ENCODE measurements at regions not wholly inside any gene's neighbourhood (a gene's known extent, or its start where the extent isn't known, plus 50 kb on each side); places are given as distances from the start of the nearest gene placed in this dataset.
A peak's percentile ranks its signal among the peaks of the same experiment; 100 is the strongest.

DNA sequence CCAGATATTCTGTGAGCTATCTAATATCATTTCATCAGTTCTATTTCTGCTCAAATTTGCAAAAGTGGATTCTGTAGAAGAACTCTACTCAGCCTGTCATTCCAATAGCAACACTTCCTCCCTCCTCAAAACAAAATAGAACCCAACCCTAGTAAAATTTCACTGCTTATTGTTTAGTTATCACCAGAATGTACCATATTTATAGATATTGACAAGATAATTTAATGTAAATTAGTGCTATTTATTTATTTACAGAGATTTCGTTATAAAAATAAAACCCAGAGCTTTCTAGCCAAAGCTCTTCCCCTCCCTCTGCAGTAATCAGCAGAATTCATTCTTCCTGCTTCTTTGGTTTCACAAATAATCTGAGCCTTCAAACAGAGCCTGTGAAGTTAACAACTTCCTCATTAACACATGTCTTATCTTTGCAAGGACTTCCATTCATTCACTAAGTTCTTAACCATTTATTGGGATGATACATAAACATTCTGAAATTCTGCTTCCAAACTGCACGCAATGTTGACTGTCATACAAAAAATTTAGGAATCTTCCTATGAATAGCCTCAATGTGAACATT lies 73.7 kb upstream of the PJA2 start:
- H3K4me3 Mint-ChIP-seq = no peak overlapping the region
- no peaks in the 10 kb centered on the region for H3K9me3 Mint-ChIP-seq
- H3K27ac Mint-ChIP-seq = no peak overlapping the region
- no peaks in the 10 kb centered on the region for H3K36me3 Mint-ChIP-seq (ENCODE audit: low read depth)
- no peaks in the 10 kb centered on the region for H3K4me1 Mint-ChIP-seq
- DNase-seq = no peak
- H3K27me3 Mint-ChIP-seq = peaks cover 4% of the 10 kb centered on the region
- no peak for ATAC-seq

DNA sequence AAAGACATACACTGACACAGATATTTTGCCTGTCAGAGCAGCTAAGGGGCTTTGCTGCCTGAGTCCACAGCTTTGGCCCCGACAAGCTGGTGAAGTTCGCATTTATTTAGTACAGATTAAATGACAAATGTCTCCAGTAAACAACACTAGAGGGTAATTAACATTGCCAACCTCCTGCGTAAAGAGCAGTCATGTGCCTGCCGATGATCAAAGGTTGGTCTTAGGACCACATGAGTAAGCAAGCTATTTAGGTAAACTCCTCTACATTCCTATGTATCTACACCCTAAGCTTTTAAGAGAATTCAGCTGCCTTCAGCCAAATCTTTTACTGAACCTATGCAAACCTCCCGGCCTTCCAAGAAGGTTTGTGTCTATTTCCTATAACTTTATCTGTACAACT lies 73.0 kb upstream of the PJA2 start:
- no peaks in the 10 kb centered on the region for H3K36me3 Mint-ChIP-seq (ENCODE audit: low read depth)
- ATAC-seq = no peak
- no peaks in the 10 kb centered on the region for H3K9me3 Mint-ChIP-seq
- H3K27me3 Mint-ChIP-seq = peaks cover 4% of the 10 kb centered on the region
- H3K4me1 Mint-ChIP-seq = no peaks in the 10 kb centered on the region
- H3K27ac Mint-ChIP-seq = no peak overlapping the region
- DNase-seq = no peak
- no peak overlapping the region for H3K4me3 Mint-ChIP-seq

DNA sequence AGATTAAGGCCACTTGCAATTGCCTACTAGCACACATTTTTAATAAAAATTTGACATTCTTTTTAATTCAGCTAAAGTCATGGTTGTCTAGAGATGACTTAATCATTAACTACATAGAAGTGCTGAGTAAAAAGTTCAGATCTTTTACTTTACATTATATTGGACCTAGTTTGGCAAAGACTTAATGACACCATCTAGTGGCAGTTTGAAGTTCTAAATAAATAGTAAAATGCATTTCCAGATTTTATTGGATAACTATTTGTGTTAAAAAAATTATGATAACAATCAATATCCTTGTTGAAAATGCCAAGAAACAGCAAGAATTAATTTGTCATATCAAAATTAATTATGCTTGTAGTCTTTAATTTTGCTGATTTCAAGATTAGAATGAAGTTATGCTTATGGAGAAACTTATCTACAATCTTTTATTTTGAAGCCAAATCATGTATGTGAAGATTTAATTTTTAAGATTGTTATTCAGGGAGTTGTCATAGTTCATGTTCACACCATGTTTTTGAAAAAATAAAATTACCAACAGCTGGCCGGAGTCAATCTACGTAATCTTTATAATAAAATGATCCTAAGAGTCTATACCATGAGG lies 69.6 kb upstream of the PJA2 start:
- no peak overlapping the region for H3K27ac Mint-ChIP-seq
- DNase-seq = no peak
- H3K36me3 Mint-ChIP-seq (ENCODE audit: low read depth) = no peaks in the 10 kb centered on the region
- ATAC-seq = no peak
- H3K9me3 Mint-ChIP-seq = no peaks in the 10 kb centered on the region
- H3K4me3 Mint-ChIP-seq = no peak overlapping the region
- peaks cover 2% of the 10 kb centered on the region for H3K27me3 Mint-ChIP-seq
- H3K4me1 Mint-ChIP-seq = no peaks in the 10 kb centered on the region

GRCh38 chr5:109478830-109479229 lies 69.1 kb upstream of the PJA2 start:
- no peaks in the 10 kb centered on the region for H3K9me3 Mint-ChIP-seq
- ATAC-seq (no peak), DNase-seq (no peak)
- no peak overlapping the region for H3K27ac Mint-ChIP-seq
- no peaks in the 10 kb centered on the region for H3K36me3 Mint-ChIP-seq (ENCODE audit: low read depth)
- H3K27me3 Mint-ChIP-seq = no peaks in the 10 kb centered on the region
- H3K4me3 Mint-ChIP-seq = no peak overlapping the region
- no peaks in the 10 kb centered on the region for H3K4me1 Mint-ChIP-seq

DNA sequence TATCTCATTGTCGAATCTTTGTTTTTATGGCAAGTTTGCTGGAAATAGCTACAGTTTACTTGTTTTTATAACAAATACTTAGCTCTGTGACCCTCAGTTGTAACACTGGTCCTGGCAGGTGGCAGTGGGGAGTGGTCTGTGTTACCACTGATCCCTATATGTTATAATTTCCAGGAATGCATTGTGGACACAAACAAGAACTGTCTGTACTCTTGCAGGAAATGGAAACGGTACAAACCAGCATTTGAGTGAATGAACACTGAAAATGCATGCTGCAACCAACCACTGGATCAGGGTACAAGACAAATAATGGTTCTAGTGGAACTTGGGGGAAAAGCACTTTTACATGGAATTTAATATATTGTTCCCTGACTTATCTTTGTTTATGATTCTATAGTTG lies 66.5 kb upstream of the PJA2 start:
- ATAC-seq = no peak
- H3K4me3 Mint-ChIP-seq = no peak overlapping the region
- no peaks in the 10 kb centered on the region for H3K9me3 Mint-ChIP-seq
- H3K4me1 Mint-ChIP-seq = no peaks in the 10 kb centered on the region
- no peak overlapping the region for H3K27ac Mint-ChIP-seq
- DNase-seq = no peak
- H3K36me3 Mint-ChIP-seq (ENCODE audit: low read depth) = no peaks in the 10 kb centered on the region
- no peaks in the 10 kb centered on the region for H3K27me3 Mint-ChIP-seq

- no peaks in the 10 kb centered on the region for H3K9me3 Mint-ChIP-seq
- no peak overlapping the region for H3K4me3 Mint-ChIP-seq
- H3K4me1 Mint-ChIP-seq = peaks cover 4% of the 10 kb centered on the region
- DNase-seq (no peak), ATAC-seq (no peak)
- no peak overlapping the region for H3K27ac Mint-ChIP-seq
- no peaks in the 10 kb centered on the region for H3K36me3 Mint-ChIP-seq (ENCODE audit: low read depth)
- no peaks in the 10 kb centered on the region for H3K27me3 Mint-ChIP-seq
These were observed 60.3 kb upstream of the PJA2 start for GRCh38 chr5:109469896-109470662.

GRCh38 chr5:109468737-109469420 lies 59.1 kb upstream of the PJA2 start:
- peak; percentile 82 for DNase-seq
- peak; percentile 76 for ATAC-seq
- Mint-ChIP-seq H3K4me3 (no peak overlapping the region), H3K27me3 (no peaks in the 10 kb centered on the region), H3K36me3 (ENCODE audit: low read depth) (no peaks in the 10 kb centered on the region), H3K27ac (no peak overlapping the region), H3K4me1 (peaks cover 4% of the 10 kb centered on the region), H3K9me3 (no peaks in the 10 kb centered on the region)

GRCh38 chr5:109468288-109468676 lies 58.5 kb upstream of the PJA2 start:
- no peak for DNase-seq
- ATAC-seq = no peak
- H3K4me1 Mint-ChIP-seq = peaks cover 4% of the 10 kb centered on the region
- no peaks in the 10 kb centered on the region for H3K9me3 Mint-ChIP-seq
- no peak overlapping the region for H3K27ac Mint-ChIP-seq
- H3K27me3 Mint-ChIP-seq = no peaks in the 10 kb centered on the region
- H3K36me3 Mint-ChIP-seq (ENCODE audit: low read depth) = no peaks in the 10 kb centered on the region
- H3K4me3 Mint-ChIP-seq = no peak overlapping the region

- Mint-ChIP-seq H3K27ac (no peak overlapping the region), H3K27me3 (no peaks in the 10 kb centered on the region), H3K4me3 (no peak overlapping the region), H3K4me1 (peaks cover 4% of the 10 kb centered on the region), H3K9me3 (no peaks in the 10 kb centered on the region), H3K36me3 (ENCODE audit: low read depth) (no peaks in the 10 kb centered on the region)
- DNase-seq (no peak), ATAC-seq (no peak)
These were observed 57.3 kb upstream of the PJA2 start for GRCh38 chr5:109467058-109467457.
